HUDEP-2 (cell line): ENCODE measurements at regions not wholly inside any gene's neighbourhood (a gene's known extent, or its start where the extent isn't known, plus 50 kb on each side); places are given as distances from the start of the nearest gene placed in this dataset.
"Not testable (repeated sequence)": the region's sequence is repeated elsewhere in the genome, so short reads cannot be mapped to it uniquely, and the experiment has no call there.

ENCODE experiments used
- DNase-seq, 76 experiments: peaks; one replicate each; lab custom pipeline; 2025; ENCODE audit not compliant: unreplicated experiment in 76 of 76; lab: John Stamatoyannopoulos, UW

DNA sequence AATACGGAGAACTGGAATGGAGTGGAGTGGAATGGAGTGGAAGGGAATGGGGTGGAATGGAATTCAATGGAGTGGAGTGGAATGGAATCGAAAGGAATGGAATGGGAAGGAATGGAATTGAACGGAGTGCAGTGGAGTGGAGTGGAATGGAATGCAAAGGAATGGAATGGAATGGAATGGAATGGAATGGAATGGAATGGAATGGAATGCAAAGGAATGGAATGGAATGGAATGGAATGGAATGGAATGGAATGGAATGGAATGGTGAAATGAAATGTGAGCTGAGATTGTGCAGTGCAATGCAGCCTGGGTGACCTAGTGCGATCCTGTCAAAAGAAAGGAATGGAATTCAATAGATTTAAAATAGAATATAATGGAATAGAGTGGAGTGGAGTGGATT, 357.3 kb upstream of the WSB1 start:
- DNase-seq = not testable (repeated sequence)

DNA sequence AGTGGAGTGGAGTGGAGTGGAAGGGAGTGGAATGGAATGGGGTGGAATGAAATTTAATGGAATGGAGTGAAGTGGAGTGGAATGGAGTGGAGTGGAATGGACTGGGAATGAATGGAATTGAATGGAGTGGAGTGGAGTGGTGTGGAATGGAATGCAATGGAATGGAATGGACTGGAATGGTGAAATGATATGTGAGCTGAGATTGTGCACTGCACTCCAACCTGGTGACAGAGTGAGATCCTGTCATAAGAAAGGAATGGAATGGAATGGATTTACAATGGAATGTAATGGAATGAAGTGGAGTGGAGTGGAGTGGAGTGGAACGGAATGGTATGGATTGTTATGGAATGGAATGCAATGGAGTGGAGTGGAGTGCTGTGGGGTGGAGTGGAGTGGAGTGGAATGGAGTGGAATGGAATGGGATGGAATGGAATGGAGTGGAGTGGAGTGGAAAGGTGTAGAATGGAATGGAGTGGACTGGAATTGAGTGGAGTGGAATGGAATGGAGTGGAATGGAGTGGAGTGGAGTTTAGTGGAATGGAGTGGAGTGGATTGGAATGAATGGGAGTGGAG, 356.1 kb upstream of the WSB1 start:
- not testable (repeated sequence) for DNase-seq

DNA sequence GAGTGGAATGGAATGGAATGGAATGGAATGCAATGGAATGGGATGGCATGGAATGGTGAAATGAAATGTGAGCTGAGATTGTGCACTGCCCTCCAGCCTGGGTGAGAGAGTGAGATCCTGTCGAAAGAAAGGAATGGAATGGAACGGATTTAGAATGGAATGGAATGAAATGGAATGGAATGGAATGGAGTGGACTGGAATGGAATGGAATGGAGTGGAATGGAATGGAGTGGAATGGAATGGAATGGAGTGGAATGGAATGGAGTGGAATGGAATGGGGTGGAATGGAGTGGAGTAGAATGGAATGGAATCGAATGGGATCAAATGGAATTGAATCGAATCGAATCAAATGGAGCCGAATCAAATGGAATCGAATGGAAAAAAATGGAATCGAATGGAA, 354.2 kb upstream of the WSB1 start:
- DNase-seq = not testable (repeated sequence)

GRCh38 chr17:26940587-26940986, 353.3 kb upstream of the WSB1 start:
- not testable (repeated sequence) for DNase-seq

DNA sequence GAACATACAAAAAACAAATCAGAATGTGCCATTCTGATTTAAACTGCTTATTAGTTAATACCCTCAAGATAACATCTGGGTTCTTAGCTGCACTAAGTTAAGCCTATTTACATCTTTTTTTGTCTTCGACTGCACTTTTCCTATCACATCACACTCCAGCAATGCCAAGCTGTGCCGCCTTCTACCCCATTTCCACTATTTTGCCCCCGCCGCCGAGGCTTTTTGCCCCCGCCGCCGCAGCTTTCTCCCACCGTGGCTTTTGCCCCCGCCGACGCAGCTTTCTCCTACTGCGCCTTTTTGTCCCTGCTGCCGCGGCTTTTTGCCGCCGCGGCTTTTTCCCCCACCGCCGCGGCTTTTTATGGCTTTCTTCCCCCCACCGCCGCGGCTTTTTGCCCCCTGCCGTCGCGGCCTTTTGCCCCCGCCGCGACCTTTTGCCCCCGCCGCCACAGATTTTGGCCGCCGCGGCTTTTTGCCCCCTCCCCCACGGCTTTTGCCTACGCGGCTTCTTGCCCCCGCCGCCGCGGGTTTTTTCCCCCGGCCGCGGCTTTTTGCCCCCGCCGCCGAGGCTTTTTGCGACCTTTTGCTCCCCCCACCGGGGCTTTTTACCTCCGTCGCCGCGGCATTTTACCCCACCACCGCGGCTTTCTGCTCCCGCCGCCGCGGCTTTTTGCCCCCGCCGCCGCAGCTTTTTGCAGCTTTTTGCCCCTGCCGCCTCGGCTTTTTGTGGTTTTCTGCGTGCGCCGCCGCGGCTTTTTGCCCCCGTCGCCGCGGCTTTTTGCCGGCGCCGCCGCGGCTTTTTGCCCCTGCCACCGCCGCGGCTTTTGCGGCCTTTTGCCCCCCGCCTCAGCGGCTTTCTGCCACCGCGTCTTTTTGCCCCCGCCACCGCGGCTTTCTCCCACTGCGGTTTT, 331.4 kb upstream of the WSB1 start:
- DNase-seq = no peak

DNA sequence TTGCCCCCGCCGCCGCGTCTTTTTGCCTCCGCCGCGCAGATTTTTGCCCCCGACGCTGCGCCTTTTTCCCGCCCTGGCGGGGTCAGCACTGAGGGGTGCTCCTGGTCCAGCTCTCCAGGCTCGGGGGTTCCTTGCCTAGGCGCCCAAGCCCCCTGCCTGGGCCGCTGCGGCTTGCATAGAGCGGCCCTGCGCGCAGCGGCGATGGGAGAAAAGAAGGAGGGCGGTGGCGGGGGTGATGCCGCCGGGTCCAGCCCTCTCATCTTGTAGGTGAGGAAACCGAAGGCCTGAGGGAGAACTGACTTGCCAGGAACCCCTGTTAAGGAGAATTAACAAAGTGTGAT, 330.8 kb upstream of the WSB1 start:
- no peak for DNase-seq

GRCh38 chr17:26965898-26966624, 327.9 kb upstream of the WSB1 start:
- DNase-seq = not testable (repeated sequence)

- DNase-seq = not testable (repeated sequence)
These were observed 327.2 kb upstream of the WSB1 start for GRCh38 chr17:26966625-26967179.

DNA sequence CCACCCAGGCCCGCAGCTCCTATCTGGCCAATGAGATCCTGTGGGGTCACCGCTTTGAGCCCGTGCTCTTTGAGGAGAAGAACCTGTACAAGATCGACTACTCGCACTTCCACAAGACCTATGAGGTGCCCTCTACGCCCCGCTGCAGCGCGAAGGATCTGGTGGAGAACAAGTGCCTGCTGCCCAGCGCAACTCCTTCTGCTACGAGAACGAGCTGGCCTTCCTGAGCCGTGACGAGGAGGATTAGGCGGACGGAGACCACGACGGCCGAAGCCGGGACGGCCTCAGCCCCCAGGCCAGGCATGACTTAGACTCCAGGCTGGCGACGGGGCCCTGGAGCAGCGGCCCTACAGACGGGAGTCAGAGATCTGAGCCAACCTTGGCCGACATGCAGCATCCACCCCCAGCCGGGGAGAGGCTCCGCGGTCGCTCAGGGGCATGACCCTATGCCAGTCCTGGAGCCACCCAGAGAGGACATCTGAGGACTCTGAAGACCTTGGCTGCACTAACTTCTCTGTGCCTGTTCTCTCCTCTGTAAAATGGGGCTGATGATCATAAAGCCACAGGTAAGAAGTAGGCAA, 312.0 kb upstream of the WSB1 start:
- not testable (repeated sequence) for DNase-seq

DNA sequence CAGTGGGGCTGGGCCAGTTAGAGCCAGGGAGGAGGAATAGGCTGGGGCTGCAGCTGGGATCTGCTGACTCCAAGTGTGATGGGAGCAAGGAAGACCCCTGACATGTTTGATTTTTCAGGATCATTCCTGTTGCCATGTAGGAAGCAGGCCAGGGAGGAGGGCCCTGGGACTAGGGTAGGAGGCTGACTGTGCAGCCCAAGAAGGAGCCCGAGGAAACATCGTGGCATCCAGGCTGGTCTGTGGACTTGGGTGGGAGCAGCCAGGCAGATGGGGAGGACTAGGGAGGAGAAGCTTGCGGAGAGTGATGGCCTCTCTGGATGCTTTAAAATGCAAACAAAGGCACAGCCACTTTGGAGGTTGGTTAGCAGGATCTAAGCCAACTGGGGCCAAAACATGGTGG, 311.4 kb upstream of the WSB1 start:
- DNase-seq = not testable (repeated sequence)

GRCh38 chr17:26987851-26988250, 306.1 kb upstream of the WSB1 start:
- not testable (repeated sequence) for DNase-seq

DNA sequence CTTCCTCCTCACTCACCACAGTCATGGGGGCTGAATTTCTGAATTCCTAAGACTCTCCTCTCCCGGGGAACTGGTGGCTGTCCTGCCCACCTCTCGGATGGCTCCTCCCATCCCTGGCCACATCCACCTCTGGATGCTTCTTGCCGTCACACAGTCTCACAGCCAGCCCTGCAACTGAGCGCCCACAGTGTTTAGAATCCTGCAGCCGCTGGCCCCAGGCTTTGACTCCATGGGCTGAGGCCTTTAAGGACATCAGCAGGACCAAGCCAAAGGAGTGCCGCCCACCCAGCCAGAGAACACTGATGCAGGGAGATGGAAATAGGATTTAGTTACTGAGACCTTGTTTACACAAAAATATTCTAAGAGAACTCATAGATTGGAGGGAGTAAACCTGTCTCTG, 299.3 kb upstream of the WSB1 start:
- DNase-seq = not testable (repeated sequence)

DNA sequence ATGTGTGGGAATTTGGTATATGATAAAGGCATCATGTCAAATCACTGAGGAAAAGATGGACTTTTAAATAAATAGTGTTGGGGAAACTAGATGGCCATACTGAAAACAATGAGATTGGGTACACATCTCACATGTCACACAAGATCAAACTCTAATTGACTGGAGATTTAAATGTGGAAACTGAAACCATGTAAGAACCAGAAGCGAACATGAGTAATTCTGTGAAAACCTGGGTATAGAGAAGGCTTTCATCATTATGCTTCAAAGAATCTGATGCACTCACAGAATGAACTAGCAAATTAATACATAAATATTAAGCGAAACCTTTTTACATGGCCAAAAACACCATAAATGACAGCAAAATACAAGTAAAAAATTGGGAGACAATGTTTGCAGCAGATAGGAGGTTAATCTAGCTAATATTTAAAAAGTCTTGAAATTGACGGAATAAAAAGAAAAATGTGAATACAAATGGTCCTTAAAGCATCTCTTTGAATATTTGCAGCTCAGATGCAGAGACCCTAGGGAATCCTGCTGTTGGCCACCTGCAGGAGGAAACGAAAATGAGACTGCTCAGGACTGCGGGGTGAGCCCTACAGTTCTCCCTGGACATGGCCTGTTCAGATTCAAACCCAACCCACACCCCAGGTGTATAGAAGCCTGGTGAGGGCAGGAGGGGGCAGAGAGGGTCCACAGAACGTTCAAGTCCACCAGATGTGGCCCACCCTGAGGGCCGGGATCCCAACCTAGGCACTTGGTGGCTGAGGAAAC, 297.6 kb upstream of the WSB1 start:
- not testable (repeated sequence) for DNase-seq

DNA sequence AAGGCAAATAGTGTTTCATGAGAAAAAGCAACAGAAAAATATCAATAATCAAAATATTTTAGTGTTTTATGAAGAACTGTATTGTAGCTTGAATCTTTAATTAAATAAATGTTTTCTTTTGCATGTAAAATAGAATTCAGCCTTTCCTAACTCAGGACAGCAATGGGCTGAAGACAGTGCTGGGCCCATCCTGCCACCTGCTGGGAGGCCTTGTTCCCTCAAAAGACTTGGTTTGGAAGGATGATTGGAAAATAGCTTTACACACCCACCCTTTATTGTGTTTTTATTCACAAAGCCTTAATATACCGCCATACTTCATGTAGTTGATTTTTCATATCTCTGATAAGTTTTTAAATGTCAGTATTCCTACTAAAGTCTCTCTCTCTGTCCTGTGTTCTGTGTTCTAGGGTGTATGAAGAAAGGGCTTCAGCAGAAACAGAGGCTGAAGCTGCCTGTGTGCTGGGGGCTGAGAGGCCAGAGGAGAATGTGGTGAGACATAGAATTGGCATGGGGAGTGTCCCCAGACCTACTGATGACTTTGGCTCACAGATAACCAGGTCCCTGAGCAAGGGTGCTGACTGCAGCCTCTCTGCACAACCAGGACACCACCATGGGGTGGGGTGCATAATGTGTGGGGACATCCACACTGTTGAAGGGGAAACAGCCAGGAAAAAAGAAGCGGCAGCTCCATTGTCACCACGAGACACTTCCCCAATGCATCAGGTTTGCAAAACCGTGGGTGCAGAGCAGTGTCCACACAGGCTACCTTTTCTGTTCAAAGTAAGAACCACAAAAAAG, 286.0 kb upstream of the WSB1 start:
- DNase-seq = not testable (repeated sequence)

DNA sequence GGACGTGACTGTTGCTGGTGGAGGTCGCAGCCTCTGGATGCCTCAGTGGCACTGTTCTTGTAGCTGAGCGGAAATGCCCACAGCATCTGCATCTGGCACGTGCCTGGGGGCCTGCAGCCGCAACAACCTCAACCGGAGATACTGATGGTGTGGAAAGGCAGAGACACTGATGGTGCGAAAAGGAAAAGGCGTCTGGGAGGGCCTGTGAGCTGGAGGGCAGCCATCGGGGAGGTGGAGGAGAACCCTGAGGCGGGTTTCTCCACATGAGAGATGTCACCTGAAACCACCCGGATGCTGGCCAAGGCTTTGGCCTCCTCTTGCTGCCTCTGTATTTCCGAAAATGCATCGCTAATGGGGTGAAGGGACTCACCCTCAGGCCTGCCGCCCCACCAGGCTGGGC, 284.8 kb upstream of the WSB1 start:
- DNase-seq = no peak

GRCh38 chr17:27010138-27010537, 283.8 kb upstream of the WSB1 start:
- not testable (repeated sequence) for DNase-seq

DNA sequence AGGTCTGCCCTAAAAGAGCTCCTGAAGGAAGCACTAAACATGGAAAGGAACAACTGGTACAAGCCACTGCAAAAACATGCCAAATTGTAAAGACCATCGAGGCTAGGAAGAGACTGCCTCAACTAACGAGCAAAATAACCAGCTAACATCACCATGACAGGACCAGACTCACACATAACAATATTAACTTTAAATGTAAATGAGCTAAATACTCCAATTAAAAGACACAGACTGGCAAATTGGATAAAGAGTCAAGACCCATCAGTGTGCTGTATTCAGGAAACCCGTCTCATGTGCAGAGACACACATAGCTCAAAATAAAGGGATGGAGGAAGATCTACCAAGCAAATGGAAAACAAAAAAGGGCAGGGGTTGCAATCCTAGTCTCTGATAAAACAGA, 263.4 kb upstream of the WSB1 start:
- DNase-seq = not testable (repeated sequence)

GRCh38 chr17:27038676-27039075, 255.2 kb upstream of the WSB1 start:
- peak in 1 of 76 experiments; percentile 8 for DNase-seq

- not testable (repeated sequence) for DNase-seq
These were observed 248.9 kb upstream of the WSB1 start for GRCh38 chr17:27045039-27045438.
